ENCODE measurements at regions not wholly inside any gene's neighbourhood (a gene's known extent, or its start where the extent isn't known, plus 50 kb on each side); places are given as distances from the start of the nearest gene placed in this dataset.

- H3K4me3 ChIP-seq: no peak overlapping the region
- no peaks in the 10 kb centered on the region for H3K9me3 ChIP-seq
- no peak for DNase-seq
- no peaks in the 10 kb centered on the region for H3K36me3 ChIP-seq (ENCODE audit: low read depth, missing control alignments)
- intact Hi-C loops (cut with DNase I; ENCODE audit: low total_unique reads): no loop called here
- H3K4me1 ChIP-seq: no peaks in the 10 kb centered on the region
- no peaks in the 10 kb centered on the region for H3K27me3 ChIP-seq
- no peak overlapping the region for H3K27ac ChIP-seq
- TF ChIP-seq CTCF (IDR thresholded peaks at IDR 0.05): no peak
- no peak for TF ChIP-seq POLR2A (IDR thresholded peaks at IDR 0.05)
These were observed 809.6 kb downstream of the CDH11 start for GRCh38 chr16:64312292-64312691.

GRCh38 chr16:64311241-64311640, 810.6 kb downstream of the CDH11 start:
- Histone ChIP-seq H3K4me1 (no peaks in the 10 kb centered on the region), H3K27me3 (no peaks in the 10 kb centered on the region), H3K9me3 (no peaks in the 10 kb centered on the region), H3K4me3 (no peak overlapping the region), H3K36me3 (ENCODE audit: low read depth, missing control alignments) (no peaks in the 10 kb centered on the region), H3K27ac (no peak overlapping the region)
- no peak for DNase-seq
- TF ChIP-seq POLR2A (IDR thresholded peaks at IDR 0.05) (no peak), CTCF (IDR thresholded peaks at IDR 0.05) (no peak)
- intact Hi-C loops (cut with DNase I; ENCODE audit: low total_unique reads): no loop called here
- WGBS, 2 donors: 92 to 98% methylated on average over 1 of the region's 1 CpG

GRCh38 chr16:64309398-64310110, 812.3 kb downstream of the CDH11 start:
- no peaks in the 10 kb centered on the region for H3K9me3 ChIP-seq
- no peak overlapping the region for H3K27ac ChIP-seq
- no peaks in the 10 kb centered on the region for H3K4me1 ChIP-seq
- WGBS, 2 donors: 92 to 97% methylated on average over 2 of the region's 2 CpGs
- DNase-seq: no peak
- H3K36me3 ChIP-seq (ENCODE audit: low read depth, missing control alignments): no peaks in the 10 kb centered on the region
- intact Hi-C loops (cut with DNase I; ENCODE audit: low total_unique reads): no loop called here
- TF ChIP-seq CTCF (IDR thresholded peaks at IDR 0.05): no peak
- no peak for TF ChIP-seq POLR2A (IDR thresholded peaks at IDR 0.05)
- H3K27me3 ChIP-seq: no peaks in the 10 kb centered on the region
- H3K4me3 ChIP-seq: no peak overlapping the region

- Histone ChIP-seq H3K27me3 (no peaks in the 10 kb centered on the region), H3K4me1 (no peaks in the 10 kb centered on the region), H3K36me3 (ENCODE audit: low read depth, missing control alignments) (no peaks in the 10 kb centered on the region), H3K27ac (no peak overlapping the region), H3K9me3 (no peaks in the 10 kb centered on the region), H3K4me3 (no peak overlapping the region)
- intact Hi-C loops (cut with DNase I; ENCODE audit: low total_unique reads): no loop called here
- DNase-seq: no peak
- TF ChIP-seq CTCF (IDR thresholded peaks at IDR 0.05) (no peak), POLR2A (IDR thresholded peaks at IDR 0.05) (no peak)
- WGBS, 2 donors: 85 to 87% methylated on average over 3 of the region's 3 CpGs
These were observed 813.1 kb downstream of the CDH11 start for GRCh38 chr16:64308721-64309120.

GRCh38 chr16:64307431-64307830, 814.4 kb downstream of the CDH11 start:
- Histone ChIP-seq H3K9me3 (no peaks in the 10 kb centered on the region), H3K4me3 (no peak overlapping the region), H3K36me3 (ENCODE audit: low read depth, missing control alignments) (no peaks in the 10 kb centered on the region), H3K4me1 (no peaks in the 10 kb centered on the region), H3K27ac (no peak overlapping the region), H3K27me3 (no peaks in the 10 kb centered on the region)
- intact Hi-C loops (cut with DNase I; ENCODE audit: low total_unique reads): no loop called here
- no peak for TF ChIP-seq POLR2A (IDR thresholded peaks at IDR 0.05)
- no peak for TF ChIP-seq CTCF (IDR thresholded peaks at IDR 0.05)
- no peak for DNase-seq
- 94 to 96% methylated on average over 2 of the region's 2 CpGs for WGBS, 2 donors

Measured in testis (tissue), 2 donors.